ENCODE measurements at regions not wholly inside any gene's neighbourhood (a gene's known extent, or its start where the extent isn't known, plus 50 kb on each side); places are given as distances from the start of the nearest gene placed in this dataset.

DNA sequence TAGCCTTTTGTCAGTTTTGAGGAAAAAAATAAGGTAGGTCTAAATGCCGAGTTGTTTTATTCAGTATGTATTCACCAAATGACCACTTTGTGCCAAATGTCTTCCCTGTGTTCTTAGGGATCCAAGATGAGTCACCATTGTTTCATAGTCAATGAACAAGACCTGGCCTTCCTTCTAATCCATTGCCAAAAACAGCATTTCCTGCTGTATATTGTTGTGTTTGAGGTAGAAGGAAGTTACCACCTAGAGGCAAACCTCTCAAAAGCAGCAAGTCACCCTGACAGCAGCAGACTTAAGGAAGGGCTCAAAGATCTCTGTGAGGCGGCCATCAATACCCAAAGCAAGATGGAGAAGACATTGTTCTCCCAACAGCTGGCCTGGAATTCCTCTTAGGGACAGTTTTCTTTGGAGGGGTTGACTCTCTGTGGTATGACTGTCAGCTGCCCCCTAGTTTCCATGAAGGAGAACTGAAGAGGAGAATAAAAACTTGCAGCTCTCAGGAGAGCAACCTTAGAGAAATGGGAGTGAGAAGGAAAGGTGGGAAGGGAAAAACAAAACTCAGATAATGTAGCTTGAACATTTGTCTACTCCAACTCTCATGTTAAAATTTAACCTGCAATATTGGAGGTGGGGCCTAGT, 328.3 kb downstream of the LRATD1 start:
- Mint-ChIP-seq H3K9me3 (ENCODE audit: unreplicated experiment) (peaks cover 3% of the 10 kb centered on the region), H3K27ac (ENCODE audit: unreplicated experiment) (no peak overlapping the region), H3K4me1 (ENCODE audit: low read depth, unreplicated experiment) (no peaks in the 10 kb centered on the region), H3K27me3 (ENCODE audit: low read depth, unreplicated experiment) (peaks cover 3% of the 10 kb centered on the region), H3K36me3 (ENCODE audit: low read depth, unreplicated experiment) (no peaks in the 10 kb centered on the region), H3K4me3 (ENCODE audit: unreplicated experiment) (no peak overlapping the region)
- no peak for TF ChIP-seq EZH2 (IDR thresholded peaks at IDR 0.05; ENCODE audit: insufficient read depth, low read length)
- no peak for TF ChIP-seq CTCF (IDR thresholded peaks at IDR 0.05; ENCODE audit: insufficient read depth, low read depth, low read length)
- no peaks in the 10 kb centered on the region for H3K79me2 ChIP-seq (ENCODE audit: insufficient read depth, low read length)
- H3K9me3 ChIP-seq (ENCODE audit: insufficient read depth, low read depth, low read length) = no peaks in the 10 kb centered on the region
- no peak for FAIRE-seq
- DNase-seq (ENCODE audit: low read depth) = peak; percentile 51
- H3K9ac ChIP-seq (ENCODE audit: low read length) = no peak overlapping the region
- no peaks in the 10 kb centered on the region for H4K20me1 ChIP-seq (ENCODE audit: insufficient read depth, low read length)
- H3K36me3 ChIP-seq (ENCODE audit: insufficient read depth, low read length) = no peaks in the 10 kb centered on the region
- H3K27me3 ChIP-seq (ENCODE audit: insufficient read depth, low read length) = no peaks in the 10 kb centered on the region
- H3K4me2 ChIP-seq (ENCODE audit: low read length) = no peak overlapping the region
- no peaks in the 10 kb centered on the region for H3K4me1 ChIP-seq (ENCODE audit: insufficient read depth, low read length)
- H3K4me3 ChIP-seq (ENCODE audit: insufficient read depth, low read depth, low read length) = no peak overlapping the region
- no peak overlapping the region for H3K27ac ChIP-seq (ENCODE audit: low read depth, low read length)
- H2AFZ ChIP-seq (ENCODE audit: low read depth, low read length) = no peak overlapping the region

DNA sequence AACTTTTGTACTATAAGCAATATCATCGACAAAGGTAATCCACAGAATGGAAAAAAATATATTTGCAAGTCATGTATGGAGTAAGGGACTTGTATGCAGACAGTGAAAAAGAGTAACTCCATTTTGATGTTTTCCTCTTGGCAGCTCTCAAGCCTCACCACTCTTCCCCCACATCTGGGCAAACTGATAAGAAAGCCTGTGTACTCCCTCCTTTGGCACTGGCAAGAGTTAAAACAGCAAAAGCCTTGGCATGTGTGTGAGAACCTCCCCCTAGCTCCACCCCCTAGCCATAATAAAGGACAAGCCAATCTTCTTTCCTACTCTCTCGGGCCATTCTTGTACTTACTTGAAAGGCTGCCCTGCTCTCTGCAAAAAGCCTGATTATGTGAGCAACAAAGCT, 335.2 kb downstream of the LRATD1 start:
- no peaks in the 10 kb centered on the region for H3K9me3 Mint-ChIP-seq (ENCODE audit: unreplicated experiment)
- no peak overlapping the region for H3K4me3 Mint-ChIP-seq (ENCODE audit: unreplicated experiment)
- H3K4me1 Mint-ChIP-seq (ENCODE audit: low read depth, unreplicated experiment) = no peaks in the 10 kb centered on the region
- Histone ChIP-seq H2AFZ (ENCODE audit: low read depth, low read length) (no peak overlapping the region), H3K9ac (ENCODE audit: low read length) (no peak overlapping the region), H3K27ac (ENCODE audit: low read depth, low read length) (no peak overlapping the region), H3K9me3 (ENCODE audit: insufficient read depth, low read depth, low read length) (no peaks in the 10 kb centered on the region), H3K4me3 (ENCODE audit: insufficient read depth, low read depth, low read length) (no peak overlapping the region), H3K36me3 (ENCODE audit: insufficient read depth, low read length) (no peaks in the 10 kb centered on the region), H3K27me3 (ENCODE audit: insufficient read depth, low read length) (no peaks in the 10 kb centered on the region), H3K4me2 (ENCODE audit: low read length) (no peak overlapping the region), H4K20me1 (ENCODE audit: insufficient read depth, low read length) (no peaks in the 10 kb centered on the region), H3K79me2 (ENCODE audit: insufficient read depth, low read length) (no peaks in the 10 kb centered on the region), H3K4me1 (ENCODE audit: insufficient read depth, low read length) (no peaks in the 10 kb centered on the region)
- DNase-seq (ENCODE audit: low read depth) (no peak), FAIRE-seq (no peak)
- no peaks in the 10 kb centered on the region for H3K36me3 Mint-ChIP-seq (ENCODE audit: low read depth, unreplicated experiment)
- TF ChIP-seq CTCF (IDR thresholded peaks at IDR 0.05; ENCODE audit: insufficient read depth, low read depth, low read length) (no peak), EZH2 (IDR thresholded peaks at IDR 0.05; ENCODE audit: insufficient read depth, low read length) (no peak)
- no peak overlapping the region for H3K27ac Mint-ChIP-seq (ENCODE audit: unreplicated experiment)
- no peaks in the 10 kb centered on the region for H3K27me3 Mint-ChIP-seq (ENCODE audit: low read depth, unreplicated experiment)

GRCh38 chr2:14975381-14975780, 342.9 kb downstream of the LRATD1 start:
- Mint-ChIP-seq H3K27me3 (ENCODE audit: low read depth, unreplicated experiment) (no peaks in the 10 kb centered on the region), H3K36me3 (ENCODE audit: low read depth, unreplicated experiment) (no peaks in the 10 kb centered on the region), H3K4me1 (ENCODE audit: low read depth, unreplicated experiment) (peaks cover 16% of the 10 kb centered on the region), H3K4me3 (ENCODE audit: unreplicated experiment) (no peak overlapping the region), H3K27ac (ENCODE audit: unreplicated experiment) (no peak overlapping the region), H3K9me3 (ENCODE audit: unreplicated experiment) (no peaks in the 10 kb centered on the region)
- no peak for FAIRE-seq
- H3K79me2 ChIP-seq (ENCODE audit: insufficient read depth, low read length) = no peaks in the 10 kb centered on the region
- no peak overlapping the region for H3K4me2 ChIP-seq (ENCODE audit: low read length)
- H4K20me1 ChIP-seq (ENCODE audit: insufficient read depth, low read length) = no peaks in the 10 kb centered on the region
- no peak overlapping the region for H3K4me3 ChIP-seq (ENCODE audit: insufficient read depth, low read depth, low read length)
- H3K27ac ChIP-seq (ENCODE audit: low read depth, low read length) = no peak overlapping the region
- H3K4me1 ChIP-seq (ENCODE audit: insufficient read depth, low read length) = peaks cover 8% of the 10 kb centered on the region
- H3K36me3 ChIP-seq (ENCODE audit: insufficient read depth, low read length) = no peaks in the 10 kb centered on the region
- H3K9ac ChIP-seq (ENCODE audit: low read length) = no peak overlapping the region
- H3K9me3 ChIP-seq (ENCODE audit: insufficient read depth, low read depth, low read length) = no peaks in the 10 kb centered on the region
- H3K27me3 ChIP-seq (ENCODE audit: insufficient read depth, low read length) = no peaks in the 10 kb centered on the region
- TF ChIP-seq CTCF (IDR thresholded peaks at IDR 0.05; ENCODE audit: insufficient read depth, low read depth, low read length) (no peak), EZH2 (IDR thresholded peaks at IDR 0.05; ENCODE audit: insufficient read depth, low read length) (no peak)
- no peak overlapping the region for H2AFZ ChIP-seq (ENCODE audit: low read depth, low read length)
- peak; percentile 31 for DNase-seq (ENCODE audit: low read depth)
